ENCODE measurements at regions not wholly inside any gene's neighbourhood (a gene's known extent, or its start where the extent isn't known, plus 50 kb on each side); places are given as distances from the start of the nearest gene placed in this dataset.
A peak's percentile ranks its signal among the peaks of the same experiment; 100 is the strongest.

DNA sequence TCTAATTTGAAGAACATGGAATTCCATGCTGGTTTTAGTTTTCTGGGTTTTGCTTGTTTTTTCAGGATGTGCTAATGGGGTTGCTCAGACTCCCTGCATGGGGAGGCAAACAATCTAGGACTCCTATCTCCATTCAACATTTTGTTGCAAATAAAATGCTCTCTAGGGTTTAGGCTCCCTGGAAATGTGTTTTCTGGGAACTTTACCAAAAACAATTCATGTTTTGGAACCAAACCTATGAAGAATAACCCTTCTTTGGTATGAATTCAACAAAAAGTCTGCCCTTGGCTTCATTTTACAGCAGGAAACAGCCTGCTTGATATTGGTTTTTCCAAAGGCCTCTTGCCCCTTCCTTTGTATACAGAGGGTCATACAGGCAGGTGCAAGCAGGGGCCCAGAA, 217.7 kb downstream of the FOXA2 start:
- DNase-seq, result no peak

DNA sequence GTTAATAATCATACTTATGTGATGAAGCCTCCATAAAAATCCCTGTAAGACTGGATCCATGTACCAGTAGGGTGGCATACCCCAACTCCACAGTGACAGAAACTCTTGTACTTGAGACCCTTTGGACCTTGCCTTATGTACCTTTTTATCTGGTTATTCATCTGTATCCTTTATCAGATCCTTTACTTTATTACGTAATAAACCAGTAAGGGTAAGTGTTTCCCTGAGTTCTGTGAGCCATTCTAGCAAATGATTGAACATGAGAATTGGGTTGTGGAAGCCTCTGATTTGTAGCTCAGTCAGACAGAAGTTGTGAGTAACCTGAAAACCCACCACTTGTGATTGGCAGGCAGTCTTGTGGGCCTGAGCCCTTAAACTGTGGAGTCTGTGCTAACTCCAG, 229.7 kb downstream of the FOXA2 start:
- no peak for DNase-seq

DNA sequence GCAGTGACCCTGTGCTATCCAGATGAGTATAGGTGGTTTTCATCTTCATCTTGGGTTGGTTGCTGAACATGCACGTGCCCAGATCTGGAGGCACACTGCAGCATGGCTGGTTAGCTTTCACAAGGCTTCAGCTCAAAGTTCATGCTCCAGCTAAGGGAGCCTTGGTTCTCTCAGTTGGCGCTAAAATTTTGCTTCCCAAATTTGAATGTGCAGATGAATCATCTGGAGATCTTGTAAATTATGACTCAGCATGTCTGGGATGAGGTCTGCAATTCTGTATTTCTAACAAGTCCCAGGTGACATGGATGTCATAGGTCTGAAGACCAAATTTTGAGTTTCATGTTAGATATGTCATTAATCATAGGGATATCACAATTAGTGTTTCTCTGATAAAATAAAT, 230.8 kb downstream of the FOXA2 start:
- DNase-seq, result no peak

GRCh38 chr20:22352019-22352418, 232.4 kb downstream of the FOXA2 start:
- no peak for DNase-seq

GRCh38 chr20:22350624-22351023, 233.7 kb downstream of the FOXA2 start:
- DNase-seq, result no peak

DNA sequence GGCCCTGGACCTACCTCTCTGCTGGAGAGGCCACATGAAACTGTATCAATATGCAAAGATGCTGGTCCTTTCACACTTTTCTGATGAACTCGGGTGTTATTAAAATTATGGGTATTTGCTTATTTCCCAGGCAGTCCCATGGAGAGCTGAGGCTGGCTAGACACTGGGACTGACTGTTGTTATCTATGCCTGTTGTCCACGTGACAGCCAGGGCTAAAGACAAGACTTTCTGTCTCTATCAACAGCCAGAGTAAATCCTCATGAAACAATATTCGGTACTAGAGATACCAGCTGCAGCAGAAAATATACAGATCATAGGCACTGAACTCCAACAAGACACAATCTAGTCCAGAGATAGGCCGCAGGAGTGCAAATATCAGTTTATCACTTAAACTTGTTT, 236.4 kb downstream of the FOXA2 start:
- DNase-seq, result no peak

DNA sequence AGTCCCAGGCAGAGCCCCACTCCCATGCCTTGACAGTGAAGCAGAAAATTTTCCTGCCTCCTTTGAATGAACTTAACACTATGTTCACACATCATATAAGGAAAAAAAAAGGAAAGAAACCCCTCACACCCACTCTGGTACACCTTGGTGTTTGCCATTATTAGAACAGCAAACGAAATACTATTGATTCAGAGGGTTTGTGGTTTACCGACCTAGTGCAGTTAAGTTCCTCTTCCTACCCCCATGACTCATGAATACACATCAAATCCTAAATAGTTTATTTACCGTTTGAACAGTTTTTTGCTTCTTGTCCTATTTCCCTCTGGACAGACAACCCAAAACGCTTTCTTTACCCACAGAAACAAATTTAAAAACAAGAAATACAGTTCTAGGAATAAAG, 237.7 kb downstream of the FOXA2 start:
- DNase-seq, result no peak

- DNase-seq, result no peak
Measured at GRCh38 chr20:22343612-22344011, 240.8 kb downstream of the FOXA2 start.

DNA sequence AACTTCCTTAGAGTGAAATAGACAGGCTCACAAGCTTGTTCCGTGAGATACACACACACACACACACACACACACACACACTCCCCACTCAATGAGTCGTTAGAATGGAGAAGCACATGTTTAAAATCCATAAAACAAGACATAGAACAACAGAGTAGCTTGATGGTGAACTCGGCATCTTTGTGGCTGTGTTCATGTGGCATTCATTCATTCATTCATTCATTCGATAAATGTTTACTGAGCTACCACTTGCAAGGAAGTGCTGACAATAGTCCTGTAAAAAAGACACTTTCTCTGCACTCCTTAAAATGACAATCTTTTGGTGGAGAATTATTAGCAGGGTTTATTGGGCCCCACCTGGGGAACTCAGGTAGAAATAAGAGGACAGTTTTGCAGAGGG, 242.0 kb downstream of the FOXA2 start:
- no peak for DNase-seq

DNA sequence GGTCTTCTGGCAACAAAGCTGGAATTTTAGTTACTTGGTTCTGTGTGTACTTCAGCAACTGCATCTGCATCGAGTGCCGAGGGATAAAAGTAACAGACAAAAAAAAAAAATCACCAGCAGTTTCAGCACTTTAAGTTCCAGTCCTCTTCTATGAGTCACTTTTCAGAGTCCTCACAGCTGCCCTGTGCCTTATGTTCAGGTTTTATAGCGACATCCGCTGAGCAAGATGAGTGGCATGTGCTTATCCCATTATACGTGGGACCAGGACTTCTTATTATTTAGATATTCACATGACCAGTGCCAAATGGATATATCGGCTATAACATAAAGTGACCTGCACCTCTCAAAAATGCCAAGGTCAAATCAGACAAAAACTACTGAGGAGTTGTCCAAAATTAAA, 242.9 kb downstream of the FOXA2 start:
- no peak for DNase-seq

DNA sequence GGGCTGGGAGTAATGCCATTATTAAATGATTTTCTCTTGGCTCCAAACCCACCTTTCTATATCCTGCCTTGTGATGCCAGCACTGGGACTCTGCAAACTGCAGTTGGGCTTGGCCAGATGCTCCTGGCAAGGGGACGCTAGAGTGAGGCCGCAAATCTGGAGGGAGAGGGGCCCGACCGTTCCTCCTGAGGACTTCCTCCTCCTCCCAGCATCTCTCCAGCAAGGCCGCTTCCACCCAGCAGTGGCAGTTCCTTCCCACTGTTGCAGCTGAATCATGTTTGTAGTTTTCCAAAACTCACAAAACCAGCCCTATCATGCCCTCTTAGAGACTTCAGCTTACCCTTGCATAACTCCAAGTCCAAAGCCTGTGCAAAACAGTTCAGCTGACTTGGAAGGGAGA, 244.4 kb downstream of the FOXA2 start:
- DNase-seq, result no peak

DNA sequence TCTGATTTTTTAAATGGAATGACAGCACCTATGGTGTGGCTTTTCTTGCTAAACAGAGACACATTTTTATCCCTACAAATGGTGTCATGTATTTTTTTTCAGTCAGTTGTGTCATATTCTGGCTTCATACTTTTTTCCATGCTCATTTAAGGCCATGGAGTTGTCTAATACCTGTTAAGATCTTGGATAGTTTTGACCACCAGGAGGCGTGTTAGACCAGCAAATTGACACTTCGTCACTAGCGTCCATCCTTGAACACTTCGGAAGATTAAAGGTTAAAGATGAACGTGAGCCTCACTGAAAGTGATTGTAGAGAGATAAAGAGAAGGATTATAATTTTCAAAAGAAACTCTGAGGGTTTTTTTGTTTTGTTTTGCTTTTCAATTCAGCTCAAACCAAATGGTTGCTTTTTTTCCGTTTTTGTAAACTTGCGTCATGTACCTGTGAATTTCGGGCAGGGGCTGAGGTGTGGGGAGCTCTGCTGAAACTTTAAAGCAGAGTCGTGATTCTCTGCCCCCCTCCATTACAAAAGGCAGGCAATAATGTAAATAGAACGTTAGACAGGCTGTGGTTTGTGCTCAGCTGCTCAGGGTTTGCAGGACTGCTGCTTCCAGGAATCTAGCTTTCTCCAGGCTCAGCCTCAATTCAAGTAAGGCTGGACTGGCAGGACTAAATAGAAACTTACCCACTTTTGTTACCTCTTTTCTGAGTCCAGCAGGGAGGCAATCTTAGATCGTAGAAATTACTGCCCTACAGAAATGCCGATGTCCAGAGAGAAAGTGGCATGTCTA, 245.1 kb downstream of the FOXA2 start:
- peak; percentile 2 for DNase-seq

DNA sequence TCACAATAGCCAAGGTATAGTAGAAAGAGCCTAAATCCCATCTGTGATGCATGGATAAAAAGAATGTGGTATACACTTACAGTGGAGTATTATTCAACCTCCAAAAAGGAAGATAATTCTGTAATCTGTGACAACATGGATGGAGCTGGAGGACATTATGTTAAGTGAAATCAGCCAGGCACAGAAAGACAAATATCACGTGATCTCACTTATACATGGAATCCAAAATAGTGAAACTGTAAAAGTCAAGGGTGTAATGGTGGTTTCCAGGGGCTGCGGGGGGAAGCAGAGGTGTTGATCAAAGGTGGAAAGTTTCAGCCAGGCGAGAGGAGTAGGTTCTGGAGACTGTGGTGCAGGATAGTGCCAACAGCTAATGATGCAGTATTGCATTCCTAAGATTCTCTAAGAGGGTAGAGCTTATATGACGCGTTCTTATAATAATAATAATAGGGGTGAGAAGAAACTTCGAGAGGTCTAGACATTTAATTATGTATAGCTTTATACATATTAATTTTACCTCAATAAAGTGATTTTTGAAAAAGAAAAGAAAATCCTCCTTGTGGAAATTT, 246.1 kb downstream of the FOXA2 start:
- no peak for DNase-seq

DNA sequence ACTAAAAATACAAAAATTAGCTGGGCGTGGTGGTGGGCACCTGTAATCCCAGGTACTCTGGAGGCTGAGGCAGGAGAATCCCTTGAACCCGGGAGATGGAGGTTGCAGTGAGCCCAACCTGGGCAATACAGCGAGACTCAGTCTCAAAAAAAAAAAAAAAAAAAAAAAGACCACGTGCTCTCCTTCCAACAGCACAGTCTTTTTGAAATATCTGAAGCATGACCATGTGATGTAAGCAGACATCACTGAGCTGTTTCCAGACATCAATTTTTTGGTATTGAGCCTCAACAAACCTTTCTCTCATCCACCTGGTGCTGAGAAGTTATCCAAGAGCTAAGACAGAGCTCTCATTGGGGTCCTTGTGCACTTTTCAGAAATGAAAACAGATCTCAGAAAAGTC, 249.2 kb downstream of the FOXA2 start:
- DNase-seq, result no peak

DNA sequence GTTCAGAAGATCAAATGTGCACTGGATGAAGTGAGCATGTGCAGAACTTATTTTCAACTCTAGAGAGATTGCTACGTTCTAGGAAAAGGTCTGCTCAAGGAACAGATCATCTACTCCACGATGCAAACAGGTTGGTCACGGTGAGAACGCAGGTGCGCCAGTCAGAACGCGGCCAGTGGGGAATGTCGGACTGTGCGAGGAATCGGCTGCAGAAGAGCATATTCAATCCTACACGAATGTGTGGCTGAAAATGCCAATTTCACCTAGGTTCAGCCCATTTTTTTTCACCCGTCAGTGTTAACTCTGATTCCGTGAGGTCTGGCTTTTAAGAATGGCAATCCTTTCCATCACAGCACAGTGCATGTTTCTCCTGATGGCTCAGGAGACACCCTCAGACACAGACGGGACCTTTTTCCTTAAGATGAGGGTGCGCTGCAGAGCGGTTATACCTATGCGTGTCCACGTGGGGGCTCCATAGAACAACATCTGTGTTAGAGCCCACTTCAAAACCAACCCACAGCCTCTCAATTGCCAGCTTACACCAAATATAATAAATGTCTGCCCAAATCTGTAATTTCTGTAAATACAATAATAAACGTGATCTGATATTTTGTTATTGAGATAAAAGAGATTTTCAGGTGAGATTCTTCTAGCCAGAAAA, 250.4 kb downstream of the FOXA2 start:
- no peak for DNase-seq

GRCh38 chr20:22324505-22324904, 259.9 kb downstream of the FOXA2 start:
- no peak for DNase-seq

GRCh38 chr20:22322513-22322912, 261.9 kb downstream of the FOXA2 start:
- no peak for DNase-seq

- DNase-seq, result no peak
Measured at GRCh38 chr20:22321191-22321590, 263.2 kb downstream of the FOXA2 start.

GRCh38 chr20:22320245-22320915, 264.0 kb downstream of the FOXA2 start:
- no peak for DNase-seq

GRCh38 chr20:22315771-22316170, 268.6 kb downstream of the FOXA2 start:
- no peak for DNase-seq

GRCh38 chr20:22315073-22315472, 269.3 kb downstream of the FOXA2 start:
- DNase-seq, result no peak

DNA sequence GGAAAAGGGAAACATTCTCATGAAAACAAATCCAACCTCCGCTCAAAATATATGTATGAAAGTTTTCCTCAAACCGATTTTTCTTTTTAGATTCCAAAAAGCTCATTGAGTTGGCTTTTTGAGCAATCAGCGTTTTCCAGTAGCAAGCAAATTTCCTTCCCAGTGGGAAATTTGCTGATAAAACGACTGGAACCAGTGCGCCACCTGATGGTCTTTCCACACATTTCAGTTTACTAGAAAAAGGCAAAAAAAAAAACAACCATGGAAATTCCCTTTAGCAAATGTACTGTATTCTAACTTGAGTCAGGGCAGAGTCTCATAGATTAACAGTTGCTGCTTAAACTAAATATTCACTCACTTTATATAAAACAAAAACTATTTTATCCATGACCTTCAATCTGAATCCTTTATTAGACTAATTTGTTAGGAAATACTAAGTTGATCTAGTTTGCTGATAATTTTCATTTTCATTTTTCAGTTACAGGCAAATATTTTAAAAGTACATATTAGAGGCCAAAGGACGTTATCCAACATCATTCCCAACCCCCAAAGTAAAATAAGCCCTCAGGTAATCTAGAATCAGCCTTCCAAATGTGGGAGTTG, 271.5 kb downstream of the FOXA2 start:
- no peak for DNase-seq

- DNase-seq, result no peak
Measured at GRCh38 chr20:22308934-22309333, 275.4 kb downstream of the FOXA2 start.

Measured in NCI-H2227 treated with DMSO at 0.1 percent for 48 hours (cell line).